Loucy (cell line): ENCODE measurements at regions not wholly inside any gene's neighbourhood (a gene's known extent, or its start where the extent isn't known, plus 50 kb on each side); places are given as distances from the start of the nearest gene placed in this dataset.

Experiments used
- H2AFZ ChIP-seq: fragments of 200-600 bp; sonication (generic); 2 replicates; pipeline ENCODE4 v1.6.0; 2016; ENCODE audit warnings: antibody characterized with exemption, mild to moderate bottlenecking, low read length, moderate library complexity
- H3F3A ChIP-seq: fragments of 200-600 bp; 2 replicates; pipeline ENCODE4 v1.6.0; 2016; ENCODE audit warnings: antibody characterized with exemption, low read depth, mild to moderate bottlenecking
- H3K27me3 ChIP-seq: fragments of 200-600 bp; sonication (generic); 2 replicates; pipeline ENCODE4 v1.6.1; 2014; ENCODE audit warnings: low read length, mild to moderate bottlenecking; ENCODE audit not compliant: insufficient read depth, poor library complexity, severe bottlenecking
- H3K36me3 ChIP-seq: fragments of 200-600 bp; sonication (generic); 2 replicates; pipeline ENCODE4 v1.6.1; 2016; ENCODE audit warnings: low read length; ENCODE audit not compliant: insufficient read depth
- H3K4me1 ChIP-seq: fragments of 200-600 bp; sonication (generic); 2 replicates; pipeline ENCODE4 v1.5.1; 2014; ENCODE audit warnings: low read length, mild to moderate bottlenecking; ENCODE audit not compliant: insufficient read depth, poor library complexity, severe bottlenecking
- H3K4me2 ChIP-seq: fragments of 200-600 bp; sonication (generic); 2 replicates; pipeline ENCODE4 v1.6.0; 2014; ENCODE audit warnings: antibody characterized with exemption, low read length, low read depth, mild to moderate bottlenecking; ENCODE audit not compliant: poor library complexity, severe bottlenecking
- H3K4me3 ChIP-seq: fragments of 200-600 bp; sonication (generic); 2 replicates; pipeline ENCODE4 v1.5.1; 2014; ENCODE audit warnings: low read length, mild to moderate bottlenecking, mixed read lengths; ENCODE audit not compliant: poor library complexity, severe bottlenecking
- H3K79me2 ChIP-seq: fragments of 200-600 bp; sonication (generic); 2 replicates; pipeline ENCODE4 v1.6.1; 2014; ENCODE audit warnings: low read length; ENCODE audit not compliant: insufficient read depth
- H3K9ac ChIP-seq: fragments of 200-600 bp; sonication (generic); 2 replicates; pipeline ENCODE4 v1.6.0; 2014; ENCODE audit warnings: mild to moderate bottlenecking, low read depth, low read length, moderate library complexity; ENCODE audit not compliant: poor library complexity, severe bottlenecking
- H3K9me2 ChIP-seq: fragments of 200-600 bp; sonication (generic); replicated peaks from 2 replicates; pipeline ENCODE4 v1.6.1; 2016; ENCODE audit warnings: low read depth, low read length, mixed read lengths
- H3K9me3 ChIP-seq: fragments of 200-600 bp; sonication (generic); 2 replicates; pipeline ENCODE4 v1.6.1; 2014; ENCODE audit warnings: mild to moderate bottlenecking, antibody characterized with exemption, low read length, low read depth; ENCODE audit not compliant: insufficient read depth
- H4K20me1 ChIP-seq: fragments of 200-600 bp; sonication (generic); 2 replicates; pipeline ENCODE4 v1.6.0; 2014; ENCODE audit warnings: antibody characterized with exemption, low read length, mild to moderate bottlenecking; ENCODE audit not compliant: insufficient read depth, poor library complexity, severe bottlenecking
- EZH2phosphoT487 ChIP-seq: fragments of 200-600 bp; IDR thresholded peaks from 2 replicates; pipeline ENCODE4 v1.6.1; 2018; ENCODE audit warnings: antibody characterized with exemption, mild to moderate bottlenecking, moderate library complexity, borderline replicate concordance
- TF ChIP-seq, protein P1 (sequence below): fragments of 200-600 bp; sonication (generic); conservative IDR thresholded peaks from 2 replicates; pipeline ENCODE4 v1.5.1; 2014; ENCODE audit warnings: mild to moderate bottlenecking, antibody characterized with exemption, low read length

DNA sequence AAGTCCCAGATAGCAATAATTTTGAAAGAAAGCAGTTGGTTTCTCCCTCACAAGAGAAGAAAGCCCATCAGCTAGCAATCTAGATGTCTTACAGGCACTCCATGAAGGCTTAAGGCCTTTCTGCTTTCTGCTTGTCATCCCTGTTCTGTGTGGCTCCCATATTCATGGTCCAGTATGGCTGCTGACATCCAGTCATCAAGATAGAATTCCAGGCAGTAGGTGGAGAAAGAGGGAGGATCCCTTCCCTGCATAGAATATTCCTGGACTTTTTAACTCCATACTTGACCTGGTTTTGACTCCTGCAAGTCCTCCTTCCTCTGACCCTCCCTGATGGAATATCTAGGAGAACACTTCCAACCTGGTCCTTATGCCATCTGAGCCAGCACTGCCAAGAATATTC is 389.9 kb upstream of the AKR1E2 start:
- Histone ChIP-seq H3K9me2 (no peaks in the 10 kb centered on the region), H3K4me2 (no peak overlapping the region), H3F3A (no peaks in the 10 kb centered on the region), H3K9ac (no peak overlapping the region), H3K4me3 (no peak overlapping the region), H3K9me3 (no peaks in the 10 kb centered on the region), H2AFZ (no peak overlapping the region), H3K27me3 (no peaks in the 10 kb centered on the region), H3K36me3 (no peaks in the 10 kb centered on the region), H3K4me1 (no peaks in the 10 kb centered on the region), H3K79me2 (no peaks in the 10 kb centered on the region), H4K20me1 (no peaks in the 10 kb centered on the region)
- TF ChIP-seq, protein P1, sequence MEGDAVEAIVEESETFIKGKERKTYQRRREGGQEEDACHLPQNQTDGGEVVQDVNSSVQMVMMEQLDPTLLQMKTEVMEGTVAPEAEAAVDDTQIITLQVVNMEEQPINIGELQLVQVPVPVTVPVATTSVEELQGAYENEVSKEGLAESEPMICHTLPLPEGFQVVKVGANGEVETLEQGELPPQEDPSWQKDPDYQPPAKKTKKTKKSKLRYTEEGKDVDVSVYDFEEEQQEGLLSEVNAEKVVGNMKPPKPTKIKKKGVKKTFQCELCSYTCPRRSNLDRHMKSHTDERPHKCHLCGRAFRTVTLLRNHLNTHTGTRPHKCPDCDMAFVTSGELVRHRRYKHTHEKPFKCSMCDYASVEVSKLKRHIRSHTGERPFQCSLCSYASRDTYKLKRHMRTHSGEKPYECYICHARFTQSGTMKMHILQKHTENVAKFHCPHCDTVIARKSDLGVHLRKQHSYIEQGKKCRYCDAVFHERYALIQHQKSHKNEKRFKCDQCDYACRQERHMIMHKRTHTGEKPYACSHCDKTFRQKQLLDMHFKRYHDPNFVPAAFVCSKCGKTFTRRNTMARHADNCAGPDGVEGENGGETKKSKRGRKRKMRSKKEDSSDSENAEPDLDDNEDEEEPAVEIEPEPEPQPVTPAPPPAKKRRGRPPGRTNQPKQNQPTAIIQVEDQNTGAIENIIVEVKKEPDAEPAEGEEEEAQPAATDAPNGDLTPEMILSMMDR: no peak
- no peak for TF ChIP-seq EZH2phosphoT487

DNA sequence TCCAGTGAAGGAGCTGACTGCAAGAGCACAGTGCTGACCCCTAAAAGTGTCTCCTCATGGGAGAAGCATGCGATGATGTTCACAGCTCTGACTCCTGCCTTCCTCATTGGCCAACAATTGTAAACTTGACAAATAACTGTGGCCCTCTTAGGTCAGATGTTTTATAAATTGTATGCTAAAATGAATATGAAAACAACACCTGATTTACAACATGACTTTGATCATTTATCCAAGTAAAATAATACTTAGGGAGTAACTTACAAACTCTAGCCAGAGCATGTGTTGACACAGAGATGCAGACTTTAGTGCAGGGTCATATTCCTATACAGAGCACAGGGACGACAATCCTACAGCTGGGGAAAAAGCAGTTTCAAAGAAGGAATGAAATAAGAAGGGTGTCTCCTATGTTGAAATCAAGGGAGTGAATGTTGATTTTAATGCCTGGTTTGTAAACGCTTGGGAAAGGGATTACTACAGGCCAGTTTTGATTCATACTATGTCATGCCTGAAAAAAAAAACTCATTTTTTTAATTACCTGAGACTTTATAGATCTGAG is 391.4 kb upstream of the AKR1E2 start:
- Histone ChIP-seq H3K9ac (no peak overlapping the region), H3K27me3 (no peaks in the 10 kb centered on the region), H3K4me2 (no peak overlapping the region), H3K79me2 (no peaks in the 10 kb centered on the region), H3K9me3 (no peaks in the 10 kb centered on the region), H3K9me2 (no peaks in the 10 kb centered on the region), H3K4me3 (no peak overlapping the region), H3K36me3 (no peaks in the 10 kb centered on the region), H2AFZ (no peak overlapping the region), H3K4me1 (no peaks in the 10 kb centered on the region), H4K20me1 (no peaks in the 10 kb centered on the region), H3F3A (no peaks in the 10 kb centered on the region)
- no peak for TF ChIP-seq EZH2phosphoT487
- TF ChIP-seq, protein P1: no peak

DNA sequence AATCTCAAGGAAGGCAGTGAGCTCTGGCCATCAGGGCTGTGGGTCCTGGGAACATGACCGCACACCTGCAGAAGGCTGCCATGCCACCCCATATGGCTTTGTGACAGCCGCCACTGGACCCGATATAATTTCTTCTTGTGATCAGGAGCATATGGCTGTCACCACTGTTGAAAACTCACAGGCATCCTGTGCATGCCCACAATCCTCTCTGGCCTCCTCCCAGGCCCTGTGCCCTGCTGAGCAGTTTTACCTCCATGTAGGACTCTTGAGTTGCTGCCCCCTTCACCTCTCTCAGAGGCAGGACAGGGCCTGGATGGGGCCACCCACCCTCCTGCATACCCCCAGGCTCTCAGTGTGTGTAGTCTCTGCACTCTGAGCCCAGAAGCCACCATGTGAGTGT is 391.9 kb upstream of the AKR1E2 start:
- Histone ChIP-seq H3K36me3 (no peaks in the 10 kb centered on the region), H3F3A (no peaks in the 10 kb centered on the region), H3K79me2 (no peaks in the 10 kb centered on the region), H3K9me3 (no peaks in the 10 kb centered on the region), H3K4me2 (no peak overlapping the region), H3K9me2 (no peaks in the 10 kb centered on the region), H3K9ac (no peak overlapping the region), H3K27me3 (no peaks in the 10 kb centered on the region), H4K20me1 (no peaks in the 10 kb centered on the region), H3K4me3 (no peak overlapping the region), H3K4me1 (no peaks in the 10 kb centered on the region), H2AFZ (no peak overlapping the region)
- TF ChIP-seq EZH2phosphoT487: no peak
- TF ChIP-seq, protein P1: no peak
